ENCODE measurements at regions not wholly inside any gene's neighbourhood (a gene's known extent, or its start where the extent isn't known, plus 50 kb on each side); places are given as distances from the start of the nearest gene placed in this dataset.
A peak's percentile ranks its signal among the peaks of the same experiment; 100 is the strongest.

DNA sequence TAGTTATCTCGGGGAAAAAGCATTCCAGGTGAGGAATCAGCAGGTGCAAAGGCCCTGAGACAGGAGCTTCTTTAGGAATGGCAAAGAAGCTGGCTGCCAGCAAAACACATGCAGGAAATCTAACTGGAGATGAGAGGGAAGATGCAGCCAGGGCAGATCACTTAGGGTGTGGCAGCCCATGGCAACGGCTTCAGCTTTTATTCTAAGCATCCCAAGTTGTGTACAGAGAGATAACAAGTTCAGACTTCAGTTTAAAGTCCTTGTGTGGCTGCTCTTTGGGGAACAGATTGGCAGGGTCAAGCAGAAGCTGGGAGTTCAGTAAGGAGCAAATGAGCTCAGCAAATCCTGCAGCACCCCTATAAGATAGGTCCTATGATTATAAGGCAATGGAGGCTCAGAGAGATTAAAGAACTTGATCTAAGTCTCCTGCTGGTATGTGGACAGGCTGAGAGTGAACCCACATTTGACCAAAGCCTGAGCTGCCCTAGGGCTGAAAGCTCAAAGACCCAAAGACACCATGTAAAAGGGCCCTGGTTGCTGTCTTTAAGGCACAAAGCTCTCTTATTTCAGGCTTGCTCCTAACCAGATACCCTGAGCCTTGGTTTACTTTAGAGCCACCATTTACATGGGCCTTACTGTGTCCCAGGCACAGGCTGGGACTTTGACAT lies 466.8 kb downstream of the SOX6 start:
- Histone ChIP-seq H4K20me1 (ENCODE audit: insufficient read depth, low read length, poor library complexity, severe bottlenecking) (no peaks in the 10 kb centered on the region), H3K4me2 (ENCODE audit: low read depth, low read length, poor library complexity, severe bottlenecking) (no peak overlapping the region), H3K36me3 (ENCODE audit: insufficient read depth, low read length) (no peaks in the 10 kb centered on the region), H3K4me1 (ENCODE audit: insufficient read depth, low read length, poor library complexity, severe bottlenecking) (peaks cover 16% of the 10 kb centered on the region), H3F3A (ENCODE audit: low read depth) (no peaks in the 10 kb centered on the region), H3K27me3 (ENCODE audit: insufficient read depth, low read length, poor library complexity, severe bottlenecking) (no peaks in the 10 kb centered on the region), H2AFZ (ENCODE audit: low read length) (no peak overlapping the region), H3K9me2 (replicated peaks; ENCODE audit: low read depth, low read length) (no peaks in the 10 kb centered on the region), H3K4me3 (ENCODE audit: low read length, poor library complexity, severe bottlenecking) (no peak overlapping the region), H3K79me2 (ENCODE audit: insufficient read depth, low read length) (no peaks in the 10 kb centered on the region), H3K9me3 (ENCODE audit: insufficient read depth, low read depth, low read length) (no peaks in the 10 kb centered on the region), H3K9ac (ENCODE audit: low read depth, low read length, poor library complexity, severe bottlenecking) (no peak overlapping the region)
- TF ChIP-seq EZH2phosphoT487 (IDR thresholded peaks at IDR 0.05; ENCODE audit: borderline replicate concordance), result no peak
- TF ChIP-seq, protein P1, sequence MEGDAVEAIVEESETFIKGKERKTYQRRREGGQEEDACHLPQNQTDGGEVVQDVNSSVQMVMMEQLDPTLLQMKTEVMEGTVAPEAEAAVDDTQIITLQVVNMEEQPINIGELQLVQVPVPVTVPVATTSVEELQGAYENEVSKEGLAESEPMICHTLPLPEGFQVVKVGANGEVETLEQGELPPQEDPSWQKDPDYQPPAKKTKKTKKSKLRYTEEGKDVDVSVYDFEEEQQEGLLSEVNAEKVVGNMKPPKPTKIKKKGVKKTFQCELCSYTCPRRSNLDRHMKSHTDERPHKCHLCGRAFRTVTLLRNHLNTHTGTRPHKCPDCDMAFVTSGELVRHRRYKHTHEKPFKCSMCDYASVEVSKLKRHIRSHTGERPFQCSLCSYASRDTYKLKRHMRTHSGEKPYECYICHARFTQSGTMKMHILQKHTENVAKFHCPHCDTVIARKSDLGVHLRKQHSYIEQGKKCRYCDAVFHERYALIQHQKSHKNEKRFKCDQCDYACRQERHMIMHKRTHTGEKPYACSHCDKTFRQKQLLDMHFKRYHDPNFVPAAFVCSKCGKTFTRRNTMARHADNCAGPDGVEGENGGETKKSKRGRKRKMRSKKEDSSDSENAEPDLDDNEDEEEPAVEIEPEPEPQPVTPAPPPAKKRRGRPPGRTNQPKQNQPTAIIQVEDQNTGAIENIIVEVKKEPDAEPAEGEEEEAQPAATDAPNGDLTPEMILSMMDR (conservative IDR thresholded peaks at IDR 0.05; ENCODE audit: low read length), result no peak

DNA sequence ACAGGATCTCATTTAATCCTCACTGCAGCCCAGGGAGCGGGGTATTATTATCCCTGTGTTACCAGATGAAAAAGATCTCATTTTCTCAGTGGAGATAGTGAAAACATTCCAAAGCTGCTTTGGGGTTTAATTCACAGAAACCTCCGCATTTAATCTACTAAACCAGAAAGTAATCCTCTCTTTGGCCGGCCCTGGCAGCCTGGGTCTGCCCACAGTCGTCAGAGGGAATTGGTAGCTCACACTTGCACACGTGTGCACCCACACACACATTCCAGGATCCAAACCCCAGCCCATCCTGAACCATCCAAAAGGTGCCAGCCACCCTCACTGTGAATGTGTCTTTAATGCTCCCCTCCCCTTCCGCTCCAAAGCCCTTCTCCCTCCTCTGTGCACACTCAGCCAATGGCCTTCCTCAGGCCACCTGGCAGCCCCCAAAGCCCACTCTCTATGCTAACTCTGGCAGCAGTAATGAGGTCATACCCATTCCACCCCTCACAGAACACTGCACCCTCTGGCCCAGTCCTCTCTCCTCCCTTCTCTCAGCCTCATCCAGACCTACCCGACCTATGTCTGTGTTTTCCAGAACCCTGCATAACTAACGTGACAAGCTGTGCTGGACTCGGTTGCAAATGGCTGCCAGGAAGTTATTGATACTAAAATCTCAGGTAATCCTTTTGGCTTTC lies 466.2 kb downstream of the SOX6 start:
- TF ChIP-seq, protein P1 (conservative IDR thresholded peaks at IDR 0.05; ENCODE audit: low read length), result no peak
- TF ChIP-seq EZH2phosphoT487 (IDR thresholded peaks at IDR 0.05; ENCODE audit: borderline replicate concordance), result no peak
- Histone ChIP-seq H3K9me3 (ENCODE audit: insufficient read depth, low read depth, low read length) (no peaks in the 10 kb centered on the region), H3K4me1 (ENCODE audit: insufficient read depth, low read length, poor library complexity, severe bottlenecking) (peaks cover 16% of the 10 kb centered on the region), H3K4me3 (ENCODE audit: low read length, poor library complexity, severe bottlenecking) (no peak overlapping the region), H3K4me2 (ENCODE audit: low read depth, low read length, poor library complexity, severe bottlenecking) (no peak overlapping the region), H2AFZ (ENCODE audit: low read length) (no peak overlapping the region), H3K9ac (ENCODE audit: low read depth, low read length, poor library complexity, severe bottlenecking) (no peak overlapping the region), H3K79me2 (ENCODE audit: insufficient read depth, low read length) (no peaks in the 10 kb centered on the region), H4K20me1 (ENCODE audit: insufficient read depth, low read length, poor library complexity, severe bottlenecking) (no peaks in the 10 kb centered on the region), H3K27me3 (ENCODE audit: insufficient read depth, low read length, poor library complexity, severe bottlenecking) (no peaks in the 10 kb centered on the region), H3K9me2 (replicated peaks; ENCODE audit: low read depth, low read length) (no peaks in the 10 kb centered on the region), H3K36me3 (ENCODE audit: insufficient read depth, low read length) (no peaks in the 10 kb centered on the region), H3F3A (ENCODE audit: low read depth) (no peaks in the 10 kb centered on the region)

DNA sequence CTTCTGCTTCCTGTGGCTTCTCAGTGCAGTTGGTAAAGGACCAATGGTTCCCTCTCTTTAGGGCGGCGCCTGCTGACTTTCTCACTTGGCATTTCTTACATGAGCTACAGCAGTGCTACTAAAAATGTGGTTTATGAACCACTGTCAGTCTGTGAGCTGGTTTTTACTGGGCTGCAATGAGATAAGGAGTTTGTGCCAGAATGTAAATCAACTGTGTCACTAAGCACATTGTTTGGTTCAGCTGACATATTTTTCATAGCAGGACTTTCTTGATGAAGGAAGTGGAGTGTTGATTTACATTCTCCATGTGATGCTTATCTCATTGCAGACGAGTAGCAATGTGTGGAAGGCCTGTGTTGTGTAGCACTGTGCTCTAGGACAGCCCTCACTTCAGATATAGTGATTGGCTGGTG lies 463.3 kb downstream of the SOX6 start:
- Histone ChIP-seq H3K27me3 (ENCODE audit: insufficient read depth, low read length, poor library complexity, severe bottlenecking) (no peaks in the 10 kb centered on the region), H2AFZ (ENCODE audit: low read length) (peak overlapping the region; percentile 74), H3K9ac (ENCODE audit: low read depth, low read length, poor library complexity, severe bottlenecking) (no peak overlapping the region), H3K4me1 (ENCODE audit: insufficient read depth, low read length, poor library complexity, severe bottlenecking) (peaks cover 16% of the 10 kb centered on the region), H4K20me1 (ENCODE audit: insufficient read depth, low read length, poor library complexity, severe bottlenecking) (no peaks in the 10 kb centered on the region), H3K4me3 (ENCODE audit: low read length, poor library complexity, severe bottlenecking) (no peak overlapping the region), H3K9me3 (ENCODE audit: insufficient read depth, low read depth, low read length) (no peaks in the 10 kb centered on the region), H3F3A (ENCODE audit: low read depth) (no peaks in the 10 kb centered on the region), H3K9me2 (replicated peaks; ENCODE audit: low read depth, low read length) (no peaks in the 10 kb centered on the region), H3K36me3 (ENCODE audit: insufficient read depth, low read length) (no peaks in the 10 kb centered on the region), H3K79me2 (ENCODE audit: insufficient read depth, low read length) (no peaks in the 10 kb centered on the region), H3K4me2 (ENCODE audit: low read depth, low read length, poor library complexity, severe bottlenecking) (peak overlapping the region; percentile 8)
- TF ChIP-seq EZH2phosphoT487 (IDR thresholded peaks at IDR 0.05; ENCODE audit: borderline replicate concordance), result no peak
- TF ChIP-seq, protein P1 (conservative IDR thresholded peaks at IDR 0.05; ENCODE audit: low read length), result no peak
